ENCODE measurements at regions not wholly inside any gene's neighbourhood (a gene's known extent, or its start where the extent isn't known, plus 50 kb on each side); places are given as distances from the start of the nearest gene placed in this dataset.
A peak's percentile ranks its signal among the peaks of the same experiment; 100 is the strongest.
"Not testable (repeated sequence)": the region's sequence is repeated elsewhere in the genome, so short reads cannot be mapped to it uniquely, and the experiment has no call there.

GRCh38 chr12:67760586-67761275 lies 112.2 kb downstream of the DYRK2 start:
- DNase-seq = no peak

GRCh38 chr12:67761566-67761965 lies 113.0 kb downstream of the DYRK2 start:
- DNase-seq = no peak

- DNase-seq = no peak
These were observed 115.5 kb downstream of the DYRK2 start for GRCh38 chr12:67764055-67764454.

GRCh38 chr12:67764946-67765619 lies 116.5 kb downstream of the DYRK2 start:
- no peak for DNase-seq

GRCh38 chr12:67765776-67766766 lies 117.5 kb downstream of the DYRK2 start:
- no peak for DNase-seq

GRCh38 chr12:67772267-67773169 lies 124.0 kb downstream of the DYRK2 start:
- DNase-seq = no peak

GRCh38 chr12:67773896-67774295 lies 125.4 kb downstream of the DYRK2 start:
- no peak for DNase-seq

GRCh38 chr12:67774983-67775587 lies 126.5 kb downstream of the DYRK2 start:
- no peak for DNase-seq

- DNase-seq = no peak
These were observed 132.1 kb downstream of the DYRK2 start for GRCh38 chr12:67780580-67781084.

- no peak for DNase-seq
These were observed 134.0 kb downstream of the DYRK2 start for GRCh38 chr12:67782573-67782972.

- DNase-seq = no peak
These were observed 134.8 kb downstream of the DYRK2 start for GRCh38 chr12:67783393-67783792.

GRCh38 chr12:67784831-67785230 lies 136.3 kb downstream of the DYRK2 start:
- no peak for DNase-seq

- DNase-seq = no peak
These were observed 137.5 kb downstream of the DYRK2 start for GRCh38 chr12:67786086-67786485.

GRCh38 chr12:67788118-67788517 lies 139.6 kb downstream of the DYRK2 start:
- DNase-seq = no peak

GRCh38 chr12:67789266-67789665 lies 140.7 kb downstream of the DYRK2 start:
- DNase-seq = no peak

GRCh38 chr12:67790660-67791059 lies 142.1 kb downstream of the DYRK2 start:
- DNase-seq = no peak

GRCh38 chr12:67791362-67791761 lies 142.8 kb downstream of the DYRK2 start:
- DNase-seq = not testable (repeated sequence)

GRCh38 chr12:67792185-67792584 lies 143.6 kb downstream of the DYRK2 start:
- peak; percentile 58 for DNase-seq

GRCh38 chr12:67794161-67794560 lies 145.6 kb downstream of the DYRK2 start:
- DNase-seq = no peak

- DNase-seq = no peak
These were observed 146.7 kb downstream of the DYRK2 start for GRCh38 chr12:67795236-67795635.

GRCh38 chr12:67797185-67797741 lies 148.7 kb downstream of the DYRK2 start:
- no peak for DNase-seq
